ENCODE measurements at regions not wholly inside any gene's neighbourhood (a gene's known extent, or its start where the extent isn't known, plus 50 kb on each side); places are given as distances from the start of the nearest gene placed in this dataset.

DNA sequence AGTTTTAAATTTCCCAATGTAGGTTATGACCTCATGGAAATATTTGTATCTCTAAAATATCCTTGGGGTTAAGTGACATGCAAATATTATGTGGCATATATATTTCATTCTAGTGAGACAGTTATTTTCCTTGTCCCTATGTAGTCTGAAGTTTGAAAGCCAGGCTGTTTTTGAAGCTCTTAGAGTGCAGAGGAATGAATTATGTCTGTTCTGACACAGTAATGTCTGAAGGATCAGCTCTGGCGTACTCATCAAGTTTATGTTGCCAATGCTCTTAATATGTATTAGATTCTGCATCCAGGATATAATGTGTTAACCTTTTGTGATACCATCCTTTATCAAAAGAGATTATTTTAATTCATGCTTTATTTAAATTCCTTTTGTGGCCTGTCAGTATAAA, 355.8 kb downstream of the PCDH7 start:
- TF ChIP-seq, protein P1, sequence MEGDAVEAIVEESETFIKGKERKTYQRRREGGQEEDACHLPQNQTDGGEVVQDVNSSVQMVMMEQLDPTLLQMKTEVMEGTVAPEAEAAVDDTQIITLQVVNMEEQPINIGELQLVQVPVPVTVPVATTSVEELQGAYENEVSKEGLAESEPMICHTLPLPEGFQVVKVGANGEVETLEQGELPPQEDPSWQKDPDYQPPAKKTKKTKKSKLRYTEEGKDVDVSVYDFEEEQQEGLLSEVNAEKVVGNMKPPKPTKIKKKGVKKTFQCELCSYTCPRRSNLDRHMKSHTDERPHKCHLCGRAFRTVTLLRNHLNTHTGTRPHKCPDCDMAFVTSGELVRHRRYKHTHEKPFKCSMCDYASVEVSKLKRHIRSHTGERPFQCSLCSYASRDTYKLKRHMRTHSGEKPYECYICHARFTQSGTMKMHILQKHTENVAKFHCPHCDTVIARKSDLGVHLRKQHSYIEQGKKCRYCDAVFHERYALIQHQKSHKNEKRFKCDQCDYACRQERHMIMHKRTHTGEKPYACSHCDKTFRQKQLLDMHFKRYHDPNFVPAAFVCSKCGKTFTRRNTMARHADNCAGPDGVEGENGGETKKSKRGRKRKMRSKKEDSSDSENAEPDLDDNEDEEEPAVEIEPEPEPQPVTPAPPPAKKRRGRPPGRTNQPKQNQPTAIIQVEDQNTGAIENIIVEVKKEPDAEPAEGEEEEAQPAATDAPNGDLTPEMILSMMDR (IDR thresholded peaks at IDR 0.05) = no peak
- TF ChIP-seq EP300 (IDR thresholded peaks at IDR 0.05) (no peak), SMC3 (IDR thresholded peaks at IDR 0.05) (no peak), NPAS2 (CRISPR knock-in tag; IDR thresholded peaks at IDR 0.05; ENCODE audit: borderline replicate concordance) (no peak), RFX5 (IDR thresholded peaks at IDR 0.05) (no peak), JUNB (IDR thresholded peaks at IDR 0.05) (no peak)
